ENCODE measurements at regions not wholly inside any gene's neighbourhood (a gene's known extent, or its start where the extent isn't known, plus 50 kb on each side); places are given as distances from the start of the nearest gene placed in this dataset.

- Histone ChIP-seq H3K79me2 (ENCODE audit: low read depth) (no peaks in the 10 kb centered on the region), H3K27ac (no peak overlapping the region), H3K4me1 (replicated peaks; ENCODE audit: insufficient read depth) (peaks cover 44% of the 10 kb centered on the region), H3K27me3 (ENCODE audit: insufficient read depth, low read depth) (no peaks in the 10 kb centered on the region), H3K4me3 (no peak overlapping the region), H3K9me2 (ENCODE audit: insufficient read depth) (no peaks in the 10 kb centered on the region), H3K36me3 (ENCODE audit: low read depth) (no peaks in the 10 kb centered on the region), H4K20me1 (ENCODE audit: insufficient read depth) (no peaks in the 10 kb centered on the region), H3K4me2 (no peak overlapping the region), H3F3A (ENCODE audit: insufficient read depth, low read depth) (peaks cover 19% of the 10 kb centered on the region), H3K9me3 (ENCODE audit: insufficient read depth, low read depth) (no peaks in the 10 kb centered on the region), H2AFZ (no peak overlapping the region)
- no peak for DNase-seq
- BruUV-seq (replicated peaks), result no TSS peak
- ChIA-PET POLR2A (ENCODE audit: unreplicated experiment) (no interaction called here), CTCF (no interaction called here)
- no peak for TF ChIP-seq CTCF (conservative IDR thresholded peaks at IDR 0.05)
- TF ChIP-seq EZH2 (IDR thresholded peaks at IDR 0.05; ENCODE audit: low read depth), result no peak
- intact Hi-C loops (cut with micrococcal nuclease; ENCODE audit: unreplicated experiment), result no loop called here
Measured at GRCh38 chr15:79167776-79168175, 77.2 kb upstream of the RASGRF1 start.

- TF ChIP-seq EZH2 (IDR thresholded peaks at IDR 0.05; ENCODE audit: low read depth), result no peak
- no peak for TF ChIP-seq CTCF (conservative IDR thresholded peaks at IDR 0.05)
- Histone ChIP-seq H2AFZ (no peak overlapping the region), H3F3A (ENCODE audit: insufficient read depth, low read depth) (peaks cover 19% of the 10 kb centered on the region), H3K36me3 (ENCODE audit: low read depth) (no peaks in the 10 kb centered on the region), H3K79me2 (ENCODE audit: low read depth) (no peaks in the 10 kb centered on the region), H3K4me3 (no peak overlapping the region), H4K20me1 (ENCODE audit: insufficient read depth) (no peaks in the 10 kb centered on the region), H3K4me1 (replicated peaks; ENCODE audit: insufficient read depth) (peaks cover 46% of the 10 kb centered on the region), H3K27me3 (ENCODE audit: insufficient read depth, low read depth) (no peaks in the 10 kb centered on the region), H3K4me2 (no peak overlapping the region), H3K9me3 (ENCODE audit: insufficient read depth, low read depth) (no peaks in the 10 kb centered on the region), H3K9me2 (ENCODE audit: insufficient read depth) (no peaks in the 10 kb centered on the region), H3K27ac (no peak overlapping the region)
- intact Hi-C loops (cut with micrococcal nuclease; ENCODE audit: unreplicated experiment), result no loop called here
- CTCF ChIA-PET, result no interaction called here
- BruUV-seq (replicated peaks), result no TSS peak
- POLR2A ChIA-PET (ENCODE audit: unreplicated experiment), result no interaction called here
- DNase-seq, result no peak
Measured at GRCh38 chr15:79166311-79166955, 75.9 kb upstream of the RASGRF1 start.

GRCh38 chr15:79164465-79164864 lies 73.9 kb upstream of the RASGRF1 start:
- peaks cover 27% of the 10 kb centered on the region for H3K4me1 ChIP-seq (replicated peaks; ENCODE audit: insufficient read depth)
- H3K79me2 ChIP-seq (ENCODE audit: low read depth), result no peaks in the 10 kb centered on the region
- ChIA-PET CTCF (no interaction called here), POLR2A (ENCODE audit: unreplicated experiment) (no interaction called here)
- H3F3A ChIP-seq (ENCODE audit: insufficient read depth, low read depth), result peaks cover 10% of the 10 kb centered on the region
- no TSS peak for BruUV-seq (replicated peaks)
- intact Hi-C loops (cut with micrococcal nuclease; ENCODE audit: unreplicated experiment), result no loop called here
- no peaks in the 10 kb centered on the region for H3K27me3 ChIP-seq (ENCODE audit: insufficient read depth, low read depth)
- H3K36me3 ChIP-seq (ENCODE audit: low read depth), result no peaks in the 10 kb centered on the region
- no peak overlapping the region for H3K27ac ChIP-seq
- H4K20me1 ChIP-seq (ENCODE audit: insufficient read depth), result no peaks in the 10 kb centered on the region
- no peak for DNase-seq
- H3K9me2 ChIP-seq (ENCODE audit: insufficient read depth), result no peaks in the 10 kb centered on the region
- H3K4me3 ChIP-seq, result no peak overlapping the region
- no peaks in the 10 kb centered on the region for H3K9me3 ChIP-seq (ENCODE audit: insufficient read depth, low read depth)
- no peak overlapping the region for H3K4me2 ChIP-seq
- no peak overlapping the region for H2AFZ ChIP-seq
- TF ChIP-seq EZH2 (IDR thresholded peaks at IDR 0.05; ENCODE audit: low read depth), result no peak
- no peak for TF ChIP-seq CTCF (conservative IDR thresholded peaks at IDR 0.05)
